ENCODE measurements at regions not wholly inside any gene's neighbourhood (a gene's known extent, or its start where the extent isn't known, plus 50 kb on each side); places are given as distances from the start of the nearest gene placed in this dataset.

DNA sequence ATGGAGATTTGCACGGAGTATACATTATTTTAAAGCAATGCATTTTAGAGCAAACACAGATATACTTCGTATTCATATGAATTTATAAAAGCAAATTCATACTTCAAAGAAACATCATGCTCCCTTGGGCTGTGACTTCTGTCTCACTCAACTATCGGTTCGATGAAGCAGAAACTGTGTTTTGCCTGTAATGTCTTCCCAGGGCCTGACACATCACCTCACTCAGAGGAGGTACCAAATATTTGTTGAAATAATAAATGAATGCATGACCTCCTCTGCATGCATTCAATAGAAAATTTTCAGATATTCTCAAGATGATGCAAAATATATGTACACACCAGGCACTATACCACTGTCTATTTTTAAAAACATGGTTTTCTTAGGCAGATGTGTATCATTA is 432.7 kb downstream of the EFNB2 start:
- DNase-seq (ENCODE audit: low spot score in 2 of 2) (no peak), ATAC-seq (replicated peaks; ENCODE audit: extremely low read depth, poor library complexity, severe bottlenecking) (no peak)
- Mint-ChIP-seq H3K4me1 (no peaks in the 10 kb centered on the region), H3K36me3 (ENCODE audit: insufficient read depth) (no peaks in the 10 kb centered on the region), H3K4me3 (no peak overlapping the region), H3K9me3 (peaks cover 18% of the 10 kb centered on the region), H3K27me3 (no peaks in the 10 kb centered on the region), H3K27ac (ENCODE audit: low read depth) (no peak overlapping the region)

DNA sequence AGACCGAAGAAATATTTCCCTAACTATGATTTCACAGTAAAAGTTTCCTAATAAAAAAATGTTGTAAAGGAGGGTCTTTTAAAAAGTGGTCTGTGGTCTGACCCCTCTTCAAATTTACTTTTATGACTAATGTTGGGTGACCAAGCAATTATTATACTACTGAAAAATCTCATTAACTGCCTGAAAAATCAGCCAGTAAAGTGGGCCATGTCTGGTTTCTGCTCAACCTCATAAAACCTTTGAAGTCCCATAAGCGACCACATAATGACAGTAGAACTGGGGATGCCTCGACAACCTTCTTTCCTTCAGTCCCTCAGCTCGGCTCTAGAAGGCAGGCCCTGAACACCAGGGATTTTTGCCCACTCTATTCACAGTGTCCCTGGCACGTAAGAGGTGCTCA is 434.3 kb downstream of the EFNB2 start:
- no peak overlapping the region for H3K4me3 Mint-ChIP-seq
- peaks cover 17% of the 10 kb centered on the region for H3K9me3 Mint-ChIP-seq
- H3K4me1 Mint-ChIP-seq = no peaks in the 10 kb centered on the region
- no peak for ATAC-seq (replicated peaks; ENCODE audit: extremely low read depth, poor library complexity, severe bottlenecking)
- H3K27ac Mint-ChIP-seq (ENCODE audit: low read depth) = no peak overlapping the region
- no peaks in the 10 kb centered on the region for H3K27me3 Mint-ChIP-seq
- H3K36me3 Mint-ChIP-seq (ENCODE audit: insufficient read depth) = no peaks in the 10 kb centered on the region
- DNase-seq (ENCODE audit: low spot score in 2 of 2) = no peak

DNA sequence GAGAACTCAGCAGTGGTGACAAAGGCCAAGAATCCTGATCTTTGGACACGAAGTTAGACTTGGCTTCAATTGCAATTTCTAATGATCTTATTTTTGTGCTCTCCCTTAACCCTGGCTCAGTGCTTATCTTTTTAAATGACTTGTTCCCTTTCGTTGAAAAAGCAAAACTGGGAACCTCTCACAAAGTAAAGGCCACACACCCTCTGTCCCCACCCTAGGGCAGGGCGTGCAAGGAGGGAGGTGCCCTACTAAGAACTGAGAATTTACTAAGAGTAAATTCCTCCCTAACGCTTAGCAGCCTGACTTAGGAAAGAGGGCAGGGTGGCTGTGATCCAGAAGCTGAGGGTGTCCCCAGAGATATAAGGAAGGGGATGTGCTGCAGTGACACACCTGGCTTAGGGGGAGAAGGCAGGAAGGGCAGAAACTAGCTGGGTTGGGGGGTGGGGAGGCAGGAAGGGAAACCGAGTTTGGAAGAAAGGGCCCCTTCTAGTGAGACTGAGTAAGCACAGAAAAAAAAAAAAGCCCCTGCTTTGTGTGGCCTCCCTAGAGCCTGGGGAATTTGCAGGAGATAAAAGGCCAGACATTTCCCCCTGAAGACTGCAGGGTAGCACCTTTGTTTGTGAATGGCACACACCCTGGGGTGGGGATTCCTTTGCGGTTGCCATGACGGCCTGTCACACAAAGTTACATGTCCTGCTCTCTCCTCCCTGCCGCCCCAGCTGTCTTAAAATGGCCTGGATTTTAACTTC is 435.1 kb downstream of the EFNB2 start:
- Mint-ChIP-seq H3K4me1 (no peaks in the 10 kb centered on the region), H3K36me3 (ENCODE audit: insufficient read depth) (no peaks in the 10 kb centered on the region), H3K27me3 (no peaks in the 10 kb centered on the region), H3K27ac (ENCODE audit: low read depth) (no peak overlapping the region), H3K9me3 (peaks cover 20% of the 10 kb centered on the region), H3K4me3 (no peak overlapping the region)
- ATAC-seq (replicated peaks; ENCODE audit: extremely low read depth, poor library complexity, severe bottlenecking) (no peak), DNase-seq (ENCODE audit: low spot score in 2 of 2) (no peak)

DNA sequence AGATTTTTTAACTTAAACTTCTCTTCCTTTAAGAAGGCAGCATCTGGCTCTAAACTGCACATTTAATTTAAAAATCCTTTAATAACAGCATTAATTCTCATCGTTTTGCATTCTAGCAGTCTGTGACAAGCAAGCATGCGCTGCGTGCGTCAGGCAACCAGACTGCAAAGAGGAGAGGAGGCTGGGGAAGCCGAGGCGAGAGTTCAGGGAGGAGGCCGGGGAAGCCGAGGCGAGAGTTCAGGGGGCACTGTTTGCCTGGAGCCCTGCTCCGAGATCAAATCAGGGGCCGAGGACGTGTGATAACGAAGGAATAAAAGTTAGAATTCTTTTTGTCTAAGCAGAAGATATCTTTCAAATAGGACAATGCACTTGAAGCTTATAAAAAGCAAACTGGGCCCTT is 435.7 kb downstream of the EFNB2 start:
- DNase-seq (ENCODE audit: low spot score in 2 of 2) (no peak), ATAC-seq (replicated peaks; ENCODE audit: extremely low read depth, poor library complexity, severe bottlenecking) (no peak)
- Mint-ChIP-seq H3K4me1 (no peaks in the 10 kb centered on the region), H3K27ac (ENCODE audit: low read depth) (no peak overlapping the region), H3K4me3 (no peak overlapping the region), H3K36me3 (ENCODE audit: insufficient read depth) (no peaks in the 10 kb centered on the region), H3K9me3 (peaks cover 23% of the 10 kb centered on the region), H3K27me3 (no peaks in the 10 kb centered on the region)

DNA sequence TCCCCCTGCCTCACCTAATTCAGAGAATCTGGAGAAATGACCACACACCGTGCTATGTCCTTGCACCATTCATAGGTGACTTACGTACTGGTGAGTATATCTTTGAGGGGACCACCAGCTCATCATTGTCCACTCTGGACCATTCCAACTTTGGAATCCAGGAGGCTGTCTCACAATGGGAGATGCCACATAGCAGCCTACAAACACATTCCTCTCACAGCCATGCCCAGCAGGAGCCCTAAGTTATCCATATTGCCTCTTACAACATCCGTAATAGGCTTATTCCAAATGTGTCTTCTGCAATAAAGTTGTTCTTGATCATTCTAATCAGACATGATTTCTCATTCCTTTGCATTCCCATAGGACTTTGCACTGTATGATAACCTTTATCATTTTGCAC is 436.7 kb downstream of the EFNB2 start:
- Mint-ChIP-seq H3K27ac (ENCODE audit: low read depth) (no peak overlapping the region), H3K36me3 (ENCODE audit: insufficient read depth) (no peaks in the 10 kb centered on the region), H3K9me3 (peaks cover 17% of the 10 kb centered on the region), H3K4me3 (no peak overlapping the region), H3K4me1 (no peaks in the 10 kb centered on the region), H3K27me3 (no peaks in the 10 kb centered on the region)
- no peak for ATAC-seq (replicated peaks; ENCODE audit: extremely low read depth, poor library complexity, severe bottlenecking)
- DNase-seq (ENCODE audit: low spot score in 2 of 2) = no peak

DNA sequence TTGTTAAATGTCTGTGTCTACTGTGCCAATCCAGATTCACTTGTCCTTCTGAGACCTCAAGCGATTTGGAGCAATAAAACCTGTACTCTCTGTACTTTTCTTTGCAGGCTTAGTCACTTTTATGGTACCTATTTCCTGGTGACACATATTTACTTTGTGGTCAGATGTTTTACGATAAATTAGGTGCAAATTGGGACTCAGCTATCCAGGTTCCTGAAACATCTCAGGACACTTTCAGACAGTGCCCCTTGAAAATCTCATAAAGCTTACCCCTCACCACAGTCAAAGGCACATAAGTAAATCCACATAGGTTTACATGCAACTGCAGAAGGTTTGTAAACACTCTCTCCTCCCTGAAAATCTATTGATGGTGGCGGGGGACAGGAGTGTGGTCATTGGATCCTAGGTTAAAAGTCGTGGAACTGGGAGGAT is 438.8 kb downstream of the EFNB2 start:
- no peak overlapping the region for H3K27ac Mint-ChIP-seq (ENCODE audit: low read depth)
- peaks cover 16% of the 10 kb centered on the region for H3K9me3 Mint-ChIP-seq
- H3K4me1 Mint-ChIP-seq = no peaks in the 10 kb centered on the region
- H3K27me3 Mint-ChIP-seq = no peaks in the 10 kb centered on the region
- DNase-seq (ENCODE audit: low spot score in 2 of 2) (no peak), ATAC-seq (replicated peaks; ENCODE audit: extremely low read depth, poor library complexity, severe bottlenecking) (no peak)
- no peak overlapping the region for H3K4me3 Mint-ChIP-seq
- no peaks in the 10 kb centered on the region for H3K36me3 Mint-ChIP-seq (ENCODE audit: insufficient read depth)

DNA sequence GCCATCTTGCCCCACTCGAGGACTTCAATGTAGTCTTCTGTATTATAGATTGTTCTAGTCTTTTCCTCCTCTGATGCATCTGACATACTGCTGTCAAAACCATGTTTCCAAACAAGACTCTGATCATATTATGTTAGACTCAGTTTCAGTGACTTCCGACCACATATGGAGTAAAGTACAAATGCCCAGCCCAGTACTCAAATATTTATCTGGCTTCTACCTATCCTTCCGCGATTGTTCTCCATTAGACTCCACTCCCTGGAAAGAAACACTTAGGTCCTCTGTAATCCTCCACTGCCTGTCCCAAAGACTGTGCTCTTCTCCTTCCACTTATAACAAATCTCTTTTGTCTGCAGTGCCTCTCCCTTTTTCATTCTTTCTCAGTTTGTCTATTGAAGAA is 439.5 kb downstream of the EFNB2 start:
- Mint-ChIP-seq H3K27me3 (no peaks in the 10 kb centered on the region), H3K9me3 (peaks cover 16% of the 10 kb centered on the region), H3K4me1 (no peaks in the 10 kb centered on the region), H3K27ac (ENCODE audit: low read depth) (no peak overlapping the region), H3K4me3 (no peak overlapping the region), H3K36me3 (ENCODE audit: insufficient read depth) (no peaks in the 10 kb centered on the region)
- DNase-seq (ENCODE audit: low spot score in 2 of 2) (no peak), ATAC-seq (replicated peaks; ENCODE audit: extremely low read depth, poor library complexity, severe bottlenecking) (no peak)

DNA sequence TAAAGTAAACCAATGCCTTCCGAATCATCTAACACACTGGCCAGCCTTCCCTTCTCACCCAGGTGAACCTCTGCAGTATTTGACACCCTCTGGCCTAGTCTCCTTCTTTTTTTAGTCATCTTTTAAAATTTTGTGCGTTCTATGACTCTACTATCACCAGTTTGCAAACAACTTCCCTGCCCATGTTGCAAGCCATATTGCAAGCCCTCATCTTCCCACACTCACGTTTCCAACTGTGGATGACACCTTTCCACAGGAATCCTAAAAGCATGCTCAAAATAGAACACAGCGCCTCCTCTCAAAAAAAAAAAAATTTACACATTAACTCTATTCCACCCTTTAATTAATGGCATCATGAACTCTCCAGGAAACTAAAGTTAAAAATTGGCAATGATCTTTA is 440.1 kb downstream of the EFNB2 start:
- H3K27ac Mint-ChIP-seq (ENCODE audit: low read depth) = no peak overlapping the region
- H3K36me3 Mint-ChIP-seq (ENCODE audit: insufficient read depth) = no peaks in the 10 kb centered on the region
- no peaks in the 10 kb centered on the region for H3K27me3 Mint-ChIP-seq
- no peaks in the 10 kb centered on the region for H3K4me1 Mint-ChIP-seq
- H3K9me3 Mint-ChIP-seq = peaks cover 16% of the 10 kb centered on the region
- DNase-seq (ENCODE audit: low spot score in 2 of 2) = no peak
- no peak for ATAC-seq (replicated peaks; ENCODE audit: extremely low read depth, poor library complexity, severe bottlenecking)
- no peak overlapping the region for H3K4me3 Mint-ChIP-seq

DNA sequence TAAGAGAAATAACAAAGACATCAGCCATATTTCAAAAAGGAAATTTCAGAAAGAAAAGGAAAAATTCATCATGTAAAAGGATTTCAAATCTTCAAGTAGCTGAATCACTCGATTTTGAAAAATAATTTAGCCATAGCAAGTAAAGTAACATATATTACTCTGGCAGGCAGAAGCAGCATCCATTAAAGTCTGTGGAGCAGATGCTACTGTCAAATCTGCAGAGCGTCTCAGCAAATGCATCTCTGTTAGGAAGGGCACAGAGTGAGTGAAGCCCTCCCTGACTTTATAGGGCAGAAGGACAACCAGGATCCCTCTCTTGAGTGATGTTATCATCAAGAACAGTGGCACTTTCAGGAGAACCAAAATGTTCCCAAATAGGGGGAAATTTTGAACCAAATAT is 445.5 kb downstream of the EFNB2 start:
- H3K27ac Mint-ChIP-seq (ENCODE audit: low read depth) = no peak overlapping the region
- H3K27me3 Mint-ChIP-seq = no peaks in the 10 kb centered on the region
- DNase-seq (ENCODE audit: low spot score in 2 of 2) (no peak), ATAC-seq (replicated peaks; ENCODE audit: extremely low read depth, poor library complexity, severe bottlenecking) (no peak)
- H3K36me3 Mint-ChIP-seq (ENCODE audit: insufficient read depth) = no peaks in the 10 kb centered on the region
- no peaks in the 10 kb centered on the region for H3K9me3 Mint-ChIP-seq
- H3K4me3 Mint-ChIP-seq = no peak overlapping the region
- H3K4me1 Mint-ChIP-seq = no peaks in the 10 kb centered on the region

DNA sequence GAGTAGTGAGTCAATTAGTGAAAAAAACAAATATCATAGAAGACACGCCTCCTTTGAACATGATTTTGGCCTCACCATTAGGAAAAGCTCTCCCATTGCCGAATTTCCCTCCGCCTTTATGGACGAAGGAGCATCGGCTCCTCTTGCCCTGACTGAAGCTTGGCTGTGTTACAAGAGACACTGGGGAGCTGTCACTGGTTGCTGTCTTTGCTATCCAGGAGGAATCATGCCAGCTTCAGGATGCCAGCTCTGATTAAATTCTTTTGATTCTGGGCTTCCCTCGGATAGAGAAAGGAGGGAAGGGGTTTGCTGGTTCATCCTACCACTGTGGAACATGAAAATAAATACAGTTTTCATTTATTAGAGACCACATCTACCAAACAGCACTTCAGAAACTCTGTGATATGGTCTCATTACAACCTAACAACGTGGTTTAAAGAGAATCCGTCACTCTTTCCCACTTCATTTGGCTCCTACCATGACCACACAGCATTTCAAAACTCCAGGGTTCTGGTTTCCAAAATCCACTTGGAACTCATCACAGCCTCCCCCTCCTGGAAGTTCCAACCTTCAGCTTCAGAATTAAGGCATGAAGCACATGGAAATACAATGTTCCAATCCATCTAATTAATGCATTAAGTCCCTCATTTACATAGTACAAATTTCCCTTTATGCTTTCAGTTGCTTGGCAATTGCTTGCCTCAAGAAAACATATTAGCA is 446.0 kb downstream of the EFNB2 start:
- Mint-ChIP-seq H3K4me1 (no peaks in the 10 kb centered on the region), H3K9me3 (no peaks in the 10 kb centered on the region), H3K27ac (ENCODE audit: low read depth) (no peak overlapping the region), H3K4me3 (no peak overlapping the region), H3K36me3 (ENCODE audit: insufficient read depth) (no peaks in the 10 kb centered on the region), H3K27me3 (no peaks in the 10 kb centered on the region)
- ATAC-seq (replicated peaks; ENCODE audit: extremely low read depth, poor library complexity, severe bottlenecking) = no peak
- no peak for DNase-seq (ENCODE audit: low spot score in 2 of 2)

DNA sequence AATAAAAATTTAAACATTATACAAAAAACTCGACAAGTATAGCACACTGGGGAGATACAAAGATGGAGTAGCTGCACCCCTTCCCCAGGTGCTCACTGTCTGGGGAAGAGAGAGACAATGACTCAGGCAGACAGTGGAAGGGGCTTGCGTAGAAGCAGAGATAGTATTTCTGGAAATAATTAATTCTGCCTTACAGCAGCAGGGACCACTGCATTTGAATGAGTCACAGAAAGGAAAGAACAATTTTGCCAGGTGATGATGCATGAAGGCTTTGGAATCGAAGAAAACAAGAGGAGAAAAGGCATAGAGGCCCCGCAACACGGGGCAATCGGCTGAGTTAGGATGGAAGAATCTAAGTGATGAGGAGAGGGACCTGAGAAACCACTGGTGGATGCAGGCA is 447.4 kb downstream of the EFNB2 start:
- H3K27ac Mint-ChIP-seq (ENCODE audit: low read depth) = no peak overlapping the region

DNA sequence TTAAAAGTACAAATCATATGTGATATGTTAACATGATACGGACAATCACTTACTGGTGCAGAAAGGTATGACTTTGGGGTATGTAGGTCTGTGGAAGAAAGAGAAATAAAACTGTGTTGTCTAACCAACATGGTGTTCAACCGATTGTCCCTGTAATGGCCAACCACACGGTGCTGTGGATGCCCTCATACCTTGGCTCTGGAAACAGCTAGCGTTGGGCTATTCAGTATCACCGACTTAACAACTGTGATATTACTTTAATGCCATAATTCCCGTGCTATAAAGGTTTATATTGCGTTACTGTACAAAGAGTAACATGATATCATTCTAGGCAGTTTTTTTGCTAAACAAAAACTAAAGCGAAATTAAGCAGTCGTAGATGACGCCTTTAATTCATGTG is 448.3 kb downstream of the EFNB2 start:
- H3K4me1 Mint-ChIP-seq = no peaks in the 10 kb centered on the region
- no peaks in the 10 kb centered on the region for H3K27me3 Mint-ChIP-seq
- no peak overlapping the region for H3K27ac Mint-ChIP-seq (ENCODE audit: low read depth)
- no peaks in the 10 kb centered on the region for H3K36me3 Mint-ChIP-seq (ENCODE audit: insufficient read depth)
- no peak overlapping the region for H3K4me3 Mint-ChIP-seq
- H3K9me3 Mint-ChIP-seq = no peaks in the 10 kb centered on the region
- no peak for ATAC-seq (replicated peaks; ENCODE audit: extremely low read depth, poor library complexity, severe bottlenecking)
- DNase-seq (ENCODE audit: low spot score in 2 of 2) = no peak

More for the DNA sequence above, 447.4 kb downstream of the EFNB2 start:
- no peaks in the 10 kb centered on the region for H3K9me3 Mint-ChIP-seq
- no peaks in the 10 kb centered on the region for H3K36me3 Mint-ChIP-seq (ENCODE audit: insufficient read depth)
- no peaks in the 10 kb centered on the region for H3K27me3 Mint-ChIP-seq
- H3K4me1 Mint-ChIP-seq = no peaks in the 10 kb centered on the region
- ATAC-seq (replicated peaks; ENCODE audit: extremely low read depth, poor library complexity, severe bottlenecking) (no peak), DNase-seq (ENCODE audit: low spot score in 2 of 2) (no peak)
- no peak overlapping the region for H3K4me3 Mint-ChIP-seq

DNA sequence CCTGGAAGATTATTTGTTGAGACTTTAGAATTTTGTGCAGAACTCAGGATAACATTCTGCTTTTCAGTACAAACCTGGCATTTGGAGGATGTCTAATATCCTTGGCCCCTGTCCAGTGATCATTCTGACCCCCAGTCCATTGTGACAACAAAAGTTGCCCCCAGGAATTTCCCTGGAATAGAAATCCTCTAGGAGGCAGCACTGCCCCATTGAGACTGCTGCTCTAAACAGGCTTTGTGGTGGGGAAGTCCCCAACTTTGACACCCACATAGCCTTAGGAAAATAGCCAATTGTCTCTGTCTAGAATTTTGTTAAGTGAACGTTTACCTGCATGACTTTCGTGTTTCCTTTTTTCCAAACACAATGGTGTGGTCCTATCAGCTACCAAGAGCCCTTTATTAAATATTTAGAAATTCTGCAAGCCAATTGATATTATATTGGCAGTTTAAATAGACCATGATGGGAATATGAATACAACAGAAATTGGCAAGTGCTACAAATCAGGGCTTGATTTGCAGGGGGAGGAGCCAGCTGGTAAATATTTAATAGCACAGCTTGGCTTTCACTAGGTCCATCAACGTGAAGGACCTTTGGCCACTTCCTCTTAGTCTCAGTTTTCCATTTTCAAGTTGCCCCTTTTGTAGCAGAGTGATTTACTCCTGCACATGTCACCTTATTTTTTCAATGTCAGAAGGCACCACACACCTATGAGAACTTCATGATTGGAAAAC is 451.7 kb downstream of the EFNB2 start:
- H3K9me3 Mint-ChIP-seq = no peaks in the 10 kb centered on the region
- no peaks in the 10 kb centered on the region for H3K27me3 Mint-ChIP-seq
- no peak overlapping the region for H3K27ac Mint-ChIP-seq (ENCODE audit: low read depth)
- H3K4me3 Mint-ChIP-seq = no peak overlapping the region
- H3K36me3 Mint-ChIP-seq (ENCODE audit: insufficient read depth) = peaks cover 3% of the 10 kb centered on the region
- no peak for ATAC-seq (replicated peaks; ENCODE audit: extremely low read depth, poor library complexity, severe bottlenecking)
- no peak for DNase-seq (ENCODE audit: low spot score in 2 of 2)
- H3K4me1 Mint-ChIP-seq = no peaks in the 10 kb centered on the region

Measured in central memory CD8-positive, alpha-beta T cell (primary cell).